GM12878 (cell line): ENCODE measurements at regions not wholly inside any gene's neighbourhood (a gene's known extent, or its start where the extent isn't known, plus 50 kb on each side); places are given as distances from the start of the nearest gene placed in this dataset.

Experiments
- ATAC-seq: fragments of 200-7000 bp; cut with Tn5 transposase; 3 replicates; pipeline ENCODE4 v1.9.1; 2020; ENCODE audit warnings: mild to moderate bottlenecking, moderate library complexity
- BruUV-seq: library from RNA; stranded (reverse); fragments of 400-500 nt; replicated peaks from 2 replicates; lab custom pipeline; 2021; lab: Mats Ljungman, UMichigan
- CTCF ChIA-PET: fragments of 300-600 bp; sonication (Branson Sonifier 250); formaldehyde crosslinking; extraction: SDS; loops from one replicate; lab custom pipeline; 2021; ENCODE audit warnings: inconsistent platforms; lab: Yijun Ruan, JAX
- POLR2A ChIA-PET: fragments of 350-600 bp; formaldehyde crosslinking; extraction: SDS; loops from one replicate; lab custom pipeline; 2021; ENCODE audit warnings: inconsistent platforms; lab: Charles Lee
- RAD21 ChIA-PET: fragments of 300-600 bp; sonication (Branson Sonifier 250); formaldehyde crosslinking; loops from one replicate; lab custom pipeline; 2023; ENCODE audit warnings: antibody characterized with exemption; ENCODE audit not compliant: unreplicated experiment; lab: Charles Lee
- SMC1A ChIA-PET: fragments of 300-600 bp; sonication (Branson Sonifier 250); formaldehyde crosslinking; loops from one replicate; lab custom pipeline; 2023; ENCODE audit not compliant: unreplicated experiment, uncharacterized antibody; lab: Charles Lee
- DNase-seq: peaks from one replicate; pipeline ENCODE4 v3.0.0-alpha.2; 2011; ENCODE audit warnings: low read depth, low spot score
- FAIRE-seq: peaks from 3 replicates; lab custom pipeline; 2011; peaks lifted over from hg19 to GRCh38; lab: Jason Lieb, UNC
- H2AFZ ChIP-seq: 2 replicates; pipeline ENCODE4 v1.6.0; 2011; ENCODE audit warnings: low read depth, low read length, control low read depth; ENCODE audit not compliant: control insufficient read depth
- H3K27ac ChIP-seq: 2 replicates; pipeline ENCODE4 v1.5.1; 2011; ENCODE audit warnings: control low read depth; ENCODE audit not compliant: control insufficient read depth, insufficient read depth
- H3K27me3 ChIP-seq, 2 experiments: replicated peaks in 1 of 2; 2 replicates each; pipeline versions ENCODE4 v1.6.0 to v1.6.1; 2011; ENCODE audit warnings: low read length in 1 of 2; ENCODE audit not compliant: control insufficient read depth in 2 of 2, insufficient read depth in 2 of 2
- H3K36me3 ChIP-seq, 2 experiments: 2 replicates each; pipeline ENCODE4 v1.5.1; 2011; ENCODE audit warnings: low read length in 1 of 2; ENCODE audit not compliant: control insufficient read depth in 2 of 2, insufficient read depth in 2 of 2
- H3K4me1 ChIP-seq: 2 replicates; pipeline ENCODE4 v1.6.1; 2011; ENCODE audit warnings: mild to moderate bottlenecking, low read length, moderate library complexity, mixed read lengths; ENCODE audit not compliant: control insufficient read depth, insufficient read depth
- H3K4me2 ChIP-seq: 2 replicates; pipeline ENCODE4 v1.6.0; 2011; ENCODE audit warnings: control low read depth; ENCODE audit not compliant: control insufficient read depth, insufficient read depth
- H3K4me3 ChIP-seq: fragments of 200-600 bp; sonication (generic); 2 replicates; pipeline ENCODE4 v1.5.1; 2016
- H3K79me2 ChIP-seq: 2 replicates; pipeline ENCODE4 v1.6.0; 2011; ENCODE audit warnings: low read length; ENCODE audit not compliant: control insufficient read depth, insufficient read depth
- H3K9ac ChIP-seq: 2 replicates; pipeline ENCODE4 v1.8.0; 2011; ENCODE audit warnings: low read length, control low read depth, mixed read lengths; ENCODE audit not compliant: control insufficient read depth, insufficient read depth
- H3K9me3 ChIP-seq: replicated peaks from 3 replicates; pipeline ENCODE4 v1.5.1; 2011; ENCODE audit warnings: mild to moderate bottlenecking, low read length; ENCODE audit not compliant: control insufficient read depth, insufficient read depth
- H4K20me1 ChIP-seq: 2 replicates; pipeline ENCODE4 v1.6.0; 2011; ENCODE audit not compliant: control insufficient read depth, insufficient read depth
- JUND ChIP-seq: IDR thresholded peaks from 2 replicates; pipeline ENCODE4 v1.6.1; 2012; ENCODE audit warnings: low read depth, mild to moderate bottlenecking, low read length, improper control_type of control experiment, moderate library complexity
- MTA2 ChIP-seq: fragments of 450-650 bp; IDR thresholded peaks from 2 replicates; pipeline ENCODE4 v1.6.1; 2016; ENCODE audit warnings: low read depth, mild to moderate bottlenecking, moderate library complexity
- SMARCA5 ChIP-seq: fragments of 450-650 bp; IDR thresholded peaks from 2 replicates; pipeline ENCODE4 v1.6.1; 2017; ENCODE audit warnings: mild to moderate bottlenecking
- WGBS: methylation state at CpG from one replicate; pipeline ENCODE4 v1.1.6; 2016; ENCODE audit warnings: low lambda C conversion rate; ENCODE audit not compliant: insufficient replicate concordance, insufficient coverage; ENCODE audit errors: missing lambda C conversion rate; 5-methylcytosine and 5-hydroxymethylcytosine counted together
- in situ Hi-C: fragments of 300-500 bp; cut with MboI; formaldehyde crosslinking; loops from 9 replicates; pipeline ENCODE4 v1.14.3; 2018; ENCODE audit warnings: mixed read lengths
- intact Hi-C: fragments of 100-400 bp; cut with micrococcal nuclease; formaldehyde crosslinking; loops from one replicate; pipeline ENCODE4 v1.14.2; 2022; ENCODE audit not compliant: unreplicated experiment
- TF ChIP-seq, protein P1 (sequence below): IDR thresholded peaks from 2 replicates; pipeline ENCODE4 v1.6.1; 2012; ENCODE audit warnings: low read depth, low read length, improper control_type of control experiment
- TF ChIP-seq, protein P2 (sequence below): fragments of 450-650 bp; IDR thresholded peaks from 2 replicates; pipeline ENCODE4 v1.6.1; 2017; ENCODE audit warnings: mild to moderate bottlenecking, moderate library complexity

- Histone ChIP-seq H3K79me2 (no peaks in the 10 kb centered on the region), H3K4me1 (no peaks in the 10 kb centered on the region), H3K9ac (no peak overlapping the region), H3K27ac (no peak overlapping the region), H3K9me3 (no peaks in the 10 kb centered on the region; the same call in 2 of the 3 replicates), H3K4me2 (no peak overlapping the region), H2AFZ (no peak overlapping the region), H3K4me3 (no peak overlapping the region), H3K36me3 (no peaks in the 10 kb centered on the region), H3K27me3 (no peaks in the 10 kb centered on the region), H4K20me1 (no peaks in the 10 kb centered on the region)
- 23% methylated on average over 6 of the region's 6 CpGs for WGBS
- FAIRE-seq (no peak), ATAC-seq (no peak), DNase-seq (no peak)
- ChIA-PET SMC1A (no interaction called here), RAD21 (no interaction called here), CTCF (no interaction called here), POLR2A (no interaction called here)
- BruUV-seq = no TSS peak
- intact Hi-C loops = no loop called here
- in situ Hi-C loops = no loop called here
- TF ChIP-seq, protein P1, sequence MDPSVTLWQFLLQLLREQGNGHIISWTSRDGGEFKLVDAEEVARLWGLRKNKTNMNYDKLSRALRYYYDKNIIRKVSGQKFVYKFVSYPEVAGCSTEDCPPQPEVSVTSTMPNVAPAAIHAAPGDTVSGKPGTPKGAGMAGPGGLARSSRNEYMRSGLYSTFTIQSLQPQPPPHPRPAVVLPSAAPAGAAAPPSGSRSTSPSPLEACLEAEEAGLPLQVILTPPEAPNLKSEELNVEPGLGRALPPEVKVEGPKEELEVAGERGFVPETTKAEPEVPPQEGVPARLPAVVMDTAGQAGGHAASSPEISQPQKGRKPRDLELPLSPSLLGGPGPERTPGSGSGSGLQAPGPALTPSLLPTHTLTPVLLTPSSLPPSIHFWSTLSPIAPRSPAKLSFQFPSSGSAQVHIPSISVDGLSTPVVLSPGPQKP = no peak
- TF ChIP-seq, protein P2, sequence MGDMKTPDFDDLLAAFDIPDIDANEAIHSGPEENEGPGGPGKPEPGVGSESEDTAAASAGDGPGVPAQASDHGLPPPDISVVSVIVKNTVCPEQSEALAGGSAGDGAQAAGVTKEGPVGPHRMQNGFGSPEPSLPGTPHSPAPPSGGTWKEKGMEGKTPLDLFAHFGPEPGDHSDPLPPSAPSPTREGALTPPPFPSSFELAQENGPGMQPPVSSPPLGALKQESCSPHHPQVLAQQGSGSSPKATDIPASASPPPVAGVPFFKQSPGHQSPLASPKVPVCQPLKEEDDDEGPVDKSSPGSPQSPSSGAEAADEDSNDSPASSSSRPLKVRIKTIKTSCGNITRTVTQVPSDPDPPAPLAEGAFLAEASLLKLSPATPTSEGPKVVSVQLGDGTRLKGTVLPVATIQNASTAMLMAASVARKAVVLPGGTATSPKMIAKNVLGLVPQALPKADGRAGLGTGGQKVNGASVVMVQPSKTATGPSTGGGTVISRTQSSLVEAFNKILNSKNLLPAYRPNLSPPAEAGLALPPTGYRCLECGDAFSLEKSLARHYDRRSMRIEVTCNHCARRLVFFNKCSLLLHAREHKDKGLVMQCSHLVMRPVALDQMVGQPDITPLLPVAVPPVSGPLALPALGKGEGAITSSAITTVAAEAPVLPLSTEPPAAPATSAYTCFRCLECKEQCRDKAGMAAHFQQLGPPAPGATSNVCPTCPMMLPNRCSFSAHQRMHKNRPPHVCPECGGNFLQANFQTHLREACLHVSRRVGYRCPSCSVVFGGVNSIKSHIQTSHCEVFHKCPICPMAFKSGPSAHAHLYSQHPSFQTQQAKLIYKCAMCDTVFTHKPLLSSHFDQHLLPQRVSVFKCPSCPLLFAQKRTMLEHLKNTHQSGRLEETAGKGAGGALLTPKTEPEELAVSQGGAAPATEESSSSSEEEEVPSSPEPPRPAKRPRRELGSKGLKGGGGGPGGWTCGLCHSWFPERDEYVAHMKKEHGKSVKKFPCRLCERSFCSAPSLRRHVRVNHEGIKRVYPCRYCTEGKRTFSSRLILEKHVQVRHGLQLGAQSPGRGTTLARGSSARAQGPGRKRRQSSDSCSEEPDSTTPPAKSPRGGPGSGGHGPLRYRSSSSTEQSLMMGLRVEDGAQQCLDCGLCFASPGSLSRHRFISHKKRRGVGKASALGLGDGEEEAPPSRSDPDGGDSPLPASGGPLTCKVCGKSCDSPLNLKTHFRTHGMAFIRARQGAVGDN = no peak
- TF ChIP-seq SMARCA5 (no peak), MTA2 (no peak), JUND (no peak)
Measured at GRCh38 chr18:14916851-14917250, 168.9 kb downstream of the ANKRD30B start.
